Nephron (organoid): ENCODE measurements at regions not wholly inside any gene's neighbourhood (a gene's known extent, or its start where the extent isn't known, plus 50 kb on each side); places are given as distances from the start of the nearest gene placed in this dataset.

ENCODE experiments used
- H3K27ac Mint-ChIP-seq, 3 experiments: 2 replicates each; pipeline ENCODE4 v1.8.0; 2020; ENCODE audit warnings: mixed read lengths in 3 of 3, mild to moderate bottlenecking in 2 of 3, moderate library complexity in 1 of 3
- H3K27me3 Mint-ChIP-seq: 2 replicates; pipeline ENCODE4 v1.8.0; 2021; ENCODE audit warnings: low read depth, mild to moderate bottlenecking, moderate library complexity, mixed read lengths
- H3K36me3 Mint-ChIP-seq: 2 replicates; pipeline ENCODE4 v1.8.0; 2020; ENCODE audit warnings: low read depth, mixed read lengths
- H3K4me1 Mint-ChIP-seq: 2 replicates; pipeline ENCODE4 v1.8.0; 2020; ENCODE audit warnings: mixed read lengths
- H3K4me3 Mint-ChIP-seq, 3 experiments: 2 replicates each; pipeline ENCODE4 v1.8.0; 2020; ENCODE audit warnings: mild to moderate bottlenecking in 3 of 3, mixed read lengths in 3 of 3, moderate library complexity in 2 of 3
- H3K9me3 Mint-ChIP-seq: 2 replicates; pipeline ENCODE4 v1.8.0; 2020; ENCODE audit warnings: mixed read lengths
- TF ChIP-seq, protein P1 (sequence below), 3 experiments: fragments of 200-600 bp; sonication (generic); IDR thresholded peaks; one replicate each; pipeline ENCODE4 v1.5.0; 2021; ENCODE audit warnings: antibody characterized with exemption in 3 of 3; ENCODE audit not compliant: unreplicated experiment in 3 of 3

DNA sequence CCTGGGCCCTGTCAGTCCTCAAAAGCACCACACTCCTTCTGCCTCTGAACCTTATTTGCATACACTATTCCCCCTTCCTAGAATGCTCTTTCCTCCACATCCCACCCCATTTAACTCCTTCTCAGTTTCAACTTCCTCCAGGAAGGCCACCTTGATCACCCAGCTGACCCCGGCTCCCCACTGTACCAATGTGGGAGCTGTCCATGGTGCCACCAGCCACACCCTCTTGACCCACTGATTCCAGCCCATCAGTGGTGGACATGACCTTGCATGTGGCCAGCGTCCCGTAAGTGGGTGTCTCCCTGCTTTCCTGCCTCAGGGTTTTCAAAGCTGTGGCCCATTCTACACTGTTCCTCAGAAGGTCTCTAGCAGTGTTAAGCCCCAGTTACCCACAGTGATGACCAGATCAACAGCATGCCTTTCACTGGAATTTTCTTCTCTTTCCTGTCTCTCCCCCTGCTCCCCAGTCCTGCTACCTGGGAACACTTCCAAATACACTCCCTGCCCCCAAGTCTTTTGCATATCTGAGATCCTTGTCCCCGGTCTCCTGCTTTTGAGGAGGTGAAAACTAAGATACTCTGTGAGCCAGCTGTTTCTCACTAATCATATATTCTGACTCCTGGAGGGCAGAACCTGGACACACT, 346.6 kb downstream of the MN1 start:
- peaks cover 9% of the 10 kb centered on the region for H3K9me3 Mint-ChIP-seq
- H3K4me1 Mint-ChIP-seq, result peaks cover 23% of the 10 kb centered on the region
- TF ChIP-seq, protein P1, sequence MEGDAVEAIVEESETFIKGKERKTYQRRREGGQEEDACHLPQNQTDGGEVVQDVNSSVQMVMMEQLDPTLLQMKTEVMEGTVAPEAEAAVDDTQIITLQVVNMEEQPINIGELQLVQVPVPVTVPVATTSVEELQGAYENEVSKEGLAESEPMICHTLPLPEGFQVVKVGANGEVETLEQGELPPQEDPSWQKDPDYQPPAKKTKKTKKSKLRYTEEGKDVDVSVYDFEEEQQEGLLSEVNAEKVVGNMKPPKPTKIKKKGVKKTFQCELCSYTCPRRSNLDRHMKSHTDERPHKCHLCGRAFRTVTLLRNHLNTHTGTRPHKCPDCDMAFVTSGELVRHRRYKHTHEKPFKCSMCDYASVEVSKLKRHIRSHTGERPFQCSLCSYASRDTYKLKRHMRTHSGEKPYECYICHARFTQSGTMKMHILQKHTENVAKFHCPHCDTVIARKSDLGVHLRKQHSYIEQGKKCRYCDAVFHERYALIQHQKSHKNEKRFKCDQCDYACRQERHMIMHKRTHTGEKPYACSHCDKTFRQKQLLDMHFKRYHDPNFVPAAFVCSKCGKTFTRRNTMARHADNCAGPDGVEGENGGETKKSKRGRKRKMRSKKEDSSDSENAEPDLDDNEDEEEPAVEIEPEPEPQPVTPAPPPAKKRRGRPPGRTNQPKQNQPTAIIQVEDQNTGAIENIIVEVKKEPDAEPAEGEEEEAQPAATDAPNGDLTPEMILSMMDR (IDR thresholded peaks at IDR 0.05; ENCODE audit: unreplicated experiment in 3 of 3), result no peak
- no peak overlapping the region for H3K4me3 Mint-ChIP-seq
- H3K27ac Mint-ChIP-seq, result peak overlapping the region in 2 of 3 experiments; percentile 1 to 3
- H3K36me3 Mint-ChIP-seq, result no peaks in the 10 kb centered on the region
- H3K27me3 Mint-ChIP-seq, result peaks cover 33% of the 10 kb centered on the region

DNA sequence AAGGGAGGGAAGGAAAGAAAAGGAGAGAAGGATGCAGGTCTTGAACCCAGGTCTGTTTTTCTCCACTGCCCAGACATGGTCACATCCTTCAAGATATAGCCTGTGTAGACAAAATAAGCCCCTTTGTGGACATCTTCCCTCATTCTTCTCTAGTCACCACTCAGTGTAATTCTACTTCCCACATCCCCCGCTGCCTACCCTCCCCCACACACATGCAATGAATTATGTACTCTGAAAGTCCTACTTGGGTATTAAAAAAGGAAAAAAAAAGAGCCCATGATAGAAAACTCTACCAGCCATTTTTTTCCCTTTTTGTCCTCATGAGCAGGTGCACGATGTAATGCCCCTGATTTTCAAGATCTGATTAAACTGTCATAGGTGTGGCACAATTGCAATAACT, 346.0 kb downstream of the MN1 start:
- Mint-ChIP-seq H3K4me1 (peaks cover 28% of the 10 kb centered on the region), H3K9me3 (peaks cover 3% of the 10 kb centered on the region), H3K36me3 (no peaks in the 10 kb centered on the region), H3K27ac (peak overlapping the region in 2 of 3 experiments; percentile 1 to 3), H3K27me3 (peaks cover 34% of the 10 kb centered on the region), H3K4me3 (no peak overlapping the region)
- TF ChIP-seq, protein P1 (IDR thresholded peaks at IDR 0.05; ENCODE audit: unreplicated experiment in 3 of 3), result no peak

DNA sequence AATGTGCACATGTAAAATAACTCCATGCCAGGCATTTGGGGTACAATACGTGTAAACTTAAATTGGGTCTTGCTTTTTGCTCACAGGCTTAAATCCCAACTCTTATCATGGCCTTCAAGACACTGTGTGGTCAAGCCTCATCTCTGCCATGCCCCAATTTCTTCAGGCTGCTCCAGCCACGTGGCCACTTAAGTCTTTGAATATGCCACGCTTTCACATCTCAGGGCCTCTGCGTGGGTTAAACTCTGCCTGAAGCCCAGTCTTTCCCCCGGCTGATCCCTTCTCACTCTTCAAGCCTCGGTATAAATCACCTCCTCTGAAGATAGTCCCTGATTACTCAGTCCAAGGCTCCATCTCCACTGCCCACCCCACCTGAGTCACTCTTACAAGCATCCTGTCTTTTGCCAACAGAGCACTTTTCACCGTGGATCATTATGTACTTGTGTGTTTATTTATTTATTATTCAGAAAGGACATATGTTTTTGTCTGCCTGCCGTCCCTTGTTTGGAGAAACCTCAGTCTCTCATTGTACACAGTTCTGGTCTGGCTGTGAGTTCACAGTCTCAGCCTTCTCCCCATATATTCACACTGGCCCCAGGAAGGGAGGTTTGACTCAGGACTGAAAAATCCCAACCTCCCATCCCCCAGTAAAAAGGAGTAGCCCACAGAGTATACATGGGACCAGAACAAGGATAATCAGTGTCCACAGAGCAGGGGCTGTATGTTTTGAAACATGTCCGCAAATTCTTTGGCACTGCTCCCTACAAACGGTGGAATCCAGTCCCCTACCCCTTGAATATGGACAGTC, 344.7 kb downstream of the MN1 start:
- Mint-ChIP-seq H3K4me1 (peaks cover 41% of the 10 kb centered on the region), H3K27me3 (peaks cover 39% of the 10 kb centered on the region), H3K27ac (peak overlapping the region in 2 of 3 experiments; percentile 34 to 66), H3K4me3 (peak overlapping the region in 1 of 3 experiments; percentile 17), H3K9me3 (no peaks in the 10 kb centered on the region), H3K36me3 (no peaks in the 10 kb centered on the region)
- TF ChIP-seq, protein P1 (IDR thresholded peaks at IDR 0.05; ENCODE audit: unreplicated experiment in 3 of 3), result no peak

DNA sequence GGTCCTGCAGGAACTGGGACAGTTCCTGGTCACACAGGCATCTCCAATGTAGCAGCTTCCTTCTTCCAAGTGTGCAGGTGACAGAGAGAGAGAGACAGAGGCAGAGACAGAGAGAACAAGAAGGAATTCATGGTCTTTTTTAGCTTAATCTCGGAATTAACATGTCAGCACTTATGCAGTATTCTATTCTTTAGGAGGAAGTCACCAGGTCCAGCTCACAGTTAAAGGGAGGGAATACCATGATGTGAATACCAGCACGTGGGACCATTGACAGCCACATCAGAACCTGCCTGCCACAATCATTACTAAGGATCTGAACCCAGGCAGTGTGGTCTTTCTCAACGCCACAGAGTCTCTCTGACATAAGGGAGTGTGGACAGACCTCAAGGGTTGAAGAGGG, 341.6 kb downstream of the MN1 start:
- H3K4me3 Mint-ChIP-seq, result no peak overlapping the region
- TF ChIP-seq, protein P1 (IDR thresholded peaks at IDR 0.05; ENCODE audit: unreplicated experiment in 3 of 3), result no peak
- peak overlapping the region in 2 of 3 experiments; percentile 16 to 59 for H3K27ac Mint-ChIP-seq
- H3K4me1 Mint-ChIP-seq, result peaks cover 42% of the 10 kb centered on the region
- H3K9me3 Mint-ChIP-seq, result peaks cover 2% of the 10 kb centered on the region
- no peaks in the 10 kb centered on the region for H3K36me3 Mint-ChIP-seq
- H3K27me3 Mint-ChIP-seq, result peaks cover 35% of the 10 kb centered on the region

DNA sequence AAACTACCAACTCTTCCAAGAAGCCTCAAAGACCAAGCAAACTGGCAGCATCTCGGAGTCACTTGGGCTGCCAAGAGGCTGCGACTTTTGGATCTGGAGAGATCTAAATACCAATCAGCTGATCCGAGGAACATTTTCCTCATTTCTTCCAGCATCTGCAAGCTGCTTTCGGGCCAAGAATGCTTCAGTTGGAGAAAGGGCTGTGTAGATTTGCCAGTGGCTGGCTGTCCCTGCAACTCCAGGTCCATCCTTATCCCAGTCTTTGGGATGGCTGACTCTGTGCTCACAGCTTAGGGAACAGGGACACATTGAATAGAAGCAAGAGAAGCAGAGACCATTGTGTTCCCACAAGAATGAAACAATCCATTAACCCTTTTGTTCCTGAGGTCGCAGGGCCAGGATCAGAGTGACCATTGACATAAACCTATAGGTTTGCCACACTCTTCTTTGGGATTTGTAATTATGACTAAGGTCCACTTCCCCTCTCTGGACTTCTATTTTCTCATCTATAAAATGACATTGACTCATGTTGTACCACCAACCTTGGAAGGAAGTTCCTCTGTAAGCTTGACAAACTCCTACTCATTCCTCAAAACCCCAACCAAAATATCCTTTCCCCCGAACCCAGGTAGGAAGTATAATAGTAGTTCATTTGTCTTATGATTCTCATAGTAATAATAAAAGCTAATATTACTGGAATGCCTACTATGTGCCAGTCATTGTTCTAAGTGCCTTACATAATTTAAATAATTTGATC, 340.8 kb downstream of the MN1 start:
- peaks cover 2% of the 10 kb centered on the region for H3K9me3 Mint-ChIP-seq
- H3K27ac Mint-ChIP-seq, result peak overlapping the region in 2 of 3 experiments; percentile 16 to 59
- peaks cover 35% of the 10 kb centered on the region for H3K27me3 Mint-ChIP-seq
- no peaks in the 10 kb centered on the region for H3K36me3 Mint-ChIP-seq
- TF ChIP-seq, protein P1 (IDR thresholded peaks at IDR 0.05; ENCODE audit: unreplicated experiment in 3 of 3), result no peak
- H3K4me3 Mint-ChIP-seq, result no peak overlapping the region
- H3K4me1 Mint-ChIP-seq, result peaks cover 36% of the 10 kb centered on the region
